ENCODE measurements at regions not wholly inside any gene's neighbourhood (a gene's known extent, or its start where the extent isn't known, plus 50 kb on each side); places are given as distances from the start of the nearest gene placed in this dataset.

- DNase-seq: no peak
These were observed 434.0 kb downstream of the FOXO1 start for GRCh38 chr13:40232311-40233040.

- DNase-seq: no peak
These were observed 432.7 kb downstream of the FOXO1 start for GRCh38 chr13:40233731-40234195.

GRCh38 chr13:40235160-40235796, 431.2 kb downstream of the FOXO1 start:
- DNase-seq: no peak

DNA sequence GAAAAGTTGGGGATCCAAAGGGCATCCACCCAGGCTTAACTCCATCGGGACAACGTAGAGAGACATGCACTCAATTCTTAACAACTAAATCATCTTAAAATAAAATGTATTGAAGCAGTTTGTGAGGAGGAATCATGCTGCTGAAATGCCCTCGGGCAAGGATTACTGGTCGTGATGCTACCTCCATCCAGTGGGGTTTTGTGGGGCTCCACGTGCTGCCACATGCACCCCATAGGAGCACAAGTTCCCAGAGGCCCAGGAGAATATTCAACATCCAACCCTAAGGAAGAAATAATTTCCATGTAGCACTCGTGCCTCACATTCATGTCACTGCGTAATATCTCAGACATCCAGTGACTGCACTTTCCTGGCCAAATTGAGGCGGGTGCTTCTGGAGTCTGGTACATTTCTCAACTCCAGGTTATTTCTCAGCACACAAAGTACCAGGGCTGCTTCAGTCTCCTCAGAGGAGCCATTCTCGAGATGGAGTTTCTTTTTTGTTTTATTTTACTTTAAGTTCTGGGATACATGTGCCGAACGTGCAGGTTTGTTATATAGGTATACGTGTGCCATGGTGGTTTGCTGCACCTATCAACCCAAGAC, 429.8 kb downstream of the FOXO1 start:
- no peak for DNase-seq

- no peak for DNase-seq
These were observed 427.7 kb downstream of the FOXO1 start for GRCh38 chr13:40238761-40239160.

- no peak for DNase-seq
These were observed 426.1 kb downstream of the FOXO1 start for GRCh38 chr13:40240293-40240692.

- no peak for DNase-seq
These were observed 425.2 kb downstream of the FOXO1 start for GRCh38 chr13:40241125-40241798.

DNA sequence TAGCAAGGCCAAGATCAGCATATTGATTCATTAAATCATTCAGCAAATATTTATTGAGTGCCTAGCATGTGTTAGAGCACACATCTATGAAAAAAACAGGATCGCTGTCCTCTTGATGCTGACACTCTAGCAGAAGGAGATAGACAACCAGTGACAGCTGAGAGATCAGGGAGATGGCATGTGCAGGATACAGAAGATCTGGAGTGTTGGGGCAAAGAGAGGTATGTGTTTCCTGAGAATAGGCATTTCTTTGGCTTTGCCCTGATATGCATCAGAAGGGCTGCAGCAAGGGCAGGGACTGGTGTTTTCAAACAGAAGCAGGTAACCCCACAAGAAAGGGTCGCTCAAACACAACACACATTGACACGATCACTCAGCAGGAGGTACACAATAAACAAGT, 423.4 kb downstream of the FOXO1 start:
- DNase-seq: no peak

GRCh38 chr13:40243982-40244381, 422.5 kb downstream of the FOXO1 start:
- no peak for DNase-seq

DNA sequence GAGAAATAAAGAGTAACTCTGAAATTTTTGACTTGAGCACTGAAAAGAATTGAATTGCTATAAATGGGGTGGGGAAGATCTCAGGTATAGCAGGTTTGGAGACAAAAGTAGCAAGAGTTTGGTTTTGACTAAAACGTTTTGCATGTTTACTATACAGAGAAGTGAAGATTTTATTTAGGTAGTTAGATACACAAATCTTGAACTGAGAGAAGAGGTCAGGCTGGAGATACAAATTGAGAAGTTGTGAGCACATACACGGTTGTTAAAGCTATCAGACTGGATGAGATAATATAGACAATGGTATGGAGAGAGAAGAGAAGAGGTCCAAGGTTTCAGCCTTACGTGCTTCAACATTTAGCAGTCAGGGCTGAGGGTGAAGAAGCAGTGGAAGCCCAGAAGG, 420.9 kb downstream of the FOXO1 start:
- no peak for DNase-seq

GRCh38 chr13:40247845-40248244, 418.6 kb downstream of the FOXO1 start:
- no peak for DNase-seq

DNA sequence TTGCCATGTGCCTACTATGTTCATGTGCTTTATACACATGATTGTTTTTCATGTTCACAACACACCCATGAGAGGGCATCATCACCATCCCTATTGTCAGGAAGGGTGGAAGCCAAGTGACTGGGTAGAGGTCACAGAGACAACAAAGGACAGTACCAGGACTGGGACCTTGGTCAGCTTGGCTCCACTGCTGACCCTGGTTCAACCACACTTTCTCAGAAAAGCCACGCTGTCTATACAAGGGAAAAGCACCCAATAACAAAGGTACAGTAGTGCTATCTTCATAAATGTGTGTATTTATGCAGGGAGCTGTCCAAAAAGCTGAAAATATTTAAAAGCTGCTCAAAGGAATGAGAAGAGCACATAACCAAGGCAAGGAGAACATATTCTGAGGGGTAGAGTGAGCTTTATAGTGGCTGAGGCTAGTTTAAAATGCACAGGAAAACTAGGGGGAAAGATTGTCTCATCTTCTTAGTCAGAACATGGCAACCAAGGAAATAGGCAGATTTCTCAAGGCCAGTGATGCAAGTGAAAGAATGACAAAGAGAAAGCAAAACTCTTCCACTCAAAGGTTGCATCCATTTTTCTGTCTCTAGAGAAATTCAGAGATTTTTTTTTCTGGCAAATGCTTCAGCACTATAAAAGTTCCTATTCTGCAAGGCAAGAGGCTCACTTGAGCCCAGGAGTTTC, 415.0 kb downstream of the FOXO1 start:
- no peak for DNase-seq

- DNase-seq: no peak
These were observed 414.2 kb downstream of the FOXO1 start for GRCh38 chr13:40252241-40252640.

DNA sequence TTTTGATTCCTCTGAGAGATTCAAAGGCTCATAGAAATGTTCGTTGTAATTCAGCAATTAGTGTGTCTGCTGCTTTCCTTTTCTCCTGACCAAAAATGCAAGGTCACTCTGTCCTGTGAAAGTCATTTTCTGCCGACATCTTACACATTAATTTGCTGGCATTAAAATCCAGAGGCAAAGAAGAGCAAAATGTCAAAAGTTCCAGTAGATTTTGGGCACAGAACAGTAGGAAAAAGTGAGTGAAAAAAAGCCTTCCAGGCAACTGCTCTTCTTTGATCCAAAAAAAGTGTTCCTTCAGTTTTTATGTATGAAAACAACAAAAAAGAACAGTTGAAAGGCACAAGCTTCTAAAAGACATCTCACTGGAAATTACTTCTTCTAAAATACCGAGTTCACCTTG, 413.8 kb downstream of the FOXO1 start:
- no peak for DNase-seq

DNA sequence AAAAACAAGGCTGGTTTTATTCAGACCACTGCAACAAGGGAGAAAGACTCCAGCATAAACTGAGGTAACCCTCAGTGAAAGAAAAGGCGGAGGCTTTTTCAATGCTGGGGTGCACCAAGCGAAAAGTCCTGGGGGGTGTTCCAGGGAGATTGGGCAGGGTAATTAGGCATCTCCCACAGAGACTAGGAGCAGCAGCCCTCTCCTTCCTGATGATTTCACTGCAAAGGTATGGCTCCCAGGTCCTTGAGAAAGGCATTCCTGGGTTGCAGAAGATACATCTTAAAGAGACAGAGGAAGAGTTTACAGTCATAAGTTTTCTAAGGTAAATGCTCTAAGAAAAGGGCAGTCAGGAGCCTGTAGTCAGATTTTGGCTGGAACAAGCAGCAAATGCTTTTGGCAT, 412.0 kb downstream of the FOXO1 start:
- no peak for DNase-seq

- DNase-seq: no peak
These were observed 410.9 kb downstream of the FOXO1 start for GRCh38 chr13:40255551-40255950.

- DNase-seq: no peak
These were observed 406.5 kb downstream of the FOXO1 start for GRCh38 chr13:40259899-40260298.

DNA sequence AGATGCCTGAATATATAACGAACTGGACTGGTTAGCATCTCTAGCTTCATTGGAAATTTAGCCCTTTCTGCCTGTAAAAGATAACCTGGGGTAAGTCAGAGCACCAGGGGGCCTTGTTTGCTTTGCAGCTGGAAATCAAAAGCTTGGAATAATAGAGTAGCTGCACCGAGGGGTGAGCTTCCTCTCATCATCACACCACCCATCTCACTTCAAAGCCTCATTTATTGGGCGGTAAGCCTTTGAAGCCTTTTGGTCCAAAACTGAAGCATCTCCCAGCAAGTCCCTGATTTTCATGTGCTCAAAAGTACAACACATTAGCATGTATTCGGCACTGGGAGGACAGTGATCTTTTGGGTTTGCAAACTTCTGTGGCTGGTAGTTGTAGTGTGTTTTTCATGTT, 405.1 kb downstream of the FOXO1 start:
- DNase-seq: no peak

DNA sequence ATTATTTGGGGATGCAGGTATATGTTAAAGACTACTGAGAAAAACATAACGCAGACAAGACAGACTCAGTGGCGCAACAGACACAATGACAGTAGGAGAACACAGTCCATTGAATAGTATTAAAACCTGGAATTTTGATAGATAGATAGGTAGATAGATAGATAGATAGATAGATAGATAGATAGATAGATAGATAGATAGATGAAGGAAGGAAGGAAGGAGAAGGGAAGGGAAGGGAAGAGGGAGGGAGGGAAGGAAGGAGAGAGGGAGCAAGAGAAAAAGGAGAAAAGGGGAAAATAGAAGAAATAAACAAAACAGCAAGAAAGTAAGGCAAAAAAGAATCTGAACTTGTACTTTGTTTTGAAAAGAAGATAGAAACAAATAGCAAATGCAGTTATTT, 404.5 kb downstream of the FOXO1 start:
- DNase-seq: no peak

DNA sequence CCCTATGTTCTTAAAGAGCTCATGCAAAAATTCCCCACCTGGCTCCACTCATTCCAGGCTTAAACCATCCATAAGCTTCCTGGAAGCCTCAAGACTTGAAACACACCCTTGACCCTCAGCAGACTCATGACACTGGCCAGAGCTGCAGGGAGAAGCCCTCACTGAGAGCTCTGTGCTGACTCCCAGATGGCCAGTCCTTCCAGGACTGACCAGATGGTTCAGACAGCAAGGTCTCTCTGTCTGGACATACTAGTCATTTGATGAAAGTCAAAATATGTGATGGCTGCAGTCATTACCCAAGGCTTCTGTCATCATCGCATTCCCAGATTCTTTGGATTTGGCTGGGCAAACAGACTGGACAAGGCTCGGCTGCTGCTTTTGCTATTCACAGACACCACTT, 397.4 kb downstream of the FOXO1 start:
- no peak for DNase-seq

- no peak for DNase-seq
These were observed 395.7 kb downstream of the FOXO1 start for GRCh38 chr13:40270726-40271125.

- no peak for DNase-seq
These were observed 395.1 kb downstream of the FOXO1 start for GRCh38 chr13:40271271-40271885.

Measured in stimulated activated naive CD4-positive, alpha-beta T cell treated with Interleukin-2 at 50 U/mL for 16 hours (primary cell).